ENCODE measurements at regions not wholly inside any gene's neighbourhood (a gene's known extent, or its start where the extent isn't known, plus 50 kb on each side); places are given as distances from the start of the nearest gene placed in this dataset.

DNA sequence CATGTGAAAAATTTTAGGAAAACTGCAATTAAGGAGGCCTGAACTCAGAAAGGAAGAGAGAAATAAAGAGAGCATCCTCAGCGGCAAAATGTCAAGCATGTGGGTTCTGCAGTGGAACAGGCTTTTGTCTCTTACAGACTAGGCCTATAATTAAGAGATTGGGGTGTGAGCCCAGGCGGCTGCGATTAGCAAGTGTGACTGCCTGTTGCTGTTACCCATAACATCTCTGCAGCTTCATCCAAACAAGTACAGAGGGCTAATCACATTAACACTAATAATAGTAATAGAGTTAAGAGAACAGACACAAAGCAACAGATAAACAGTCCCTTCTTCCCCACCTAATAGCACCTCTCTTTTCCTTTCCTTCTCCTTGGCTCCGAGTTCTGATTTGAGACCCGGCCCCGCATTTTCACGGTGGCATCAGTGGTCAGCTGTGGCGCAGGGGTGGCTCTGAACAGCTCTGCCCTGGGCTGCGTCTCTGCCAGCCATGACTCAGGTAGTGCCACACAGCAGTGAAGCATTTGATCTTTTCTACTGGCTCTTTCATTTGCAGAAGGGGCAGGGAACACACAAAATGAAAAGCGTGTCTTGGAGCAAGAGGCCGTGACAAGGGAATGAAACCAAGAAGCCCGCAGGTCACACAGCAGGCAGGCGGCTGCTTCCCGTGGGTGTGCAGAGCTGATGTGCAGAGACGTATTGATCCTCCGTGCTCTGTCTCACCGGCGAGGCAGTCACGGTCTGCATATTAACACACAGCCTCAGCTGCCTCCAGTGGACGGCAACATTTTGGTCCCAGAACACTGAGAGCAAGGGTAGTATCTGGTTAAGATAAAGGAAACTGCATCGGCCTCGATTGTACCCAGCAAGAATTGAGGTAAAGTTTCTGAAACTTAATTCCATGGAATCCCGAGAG is 103.1 kb downstream of the KLF6 start:
- no peaks in the 10 kb centered on the region for H3K27me3 ChIP-seq (ENCODE audit: control insufficient read depth, low read length)
- H4K20me1 ChIP-seq (ENCODE audit: control insufficient read depth, insufficient read depth, low read depth, low read length) = no peaks in the 10 kb centered on the region
- no peaks in the 10 kb centered on the region for H3K79me2 ChIP-seq (ENCODE audit: control insufficient read depth, low read length)
- no peak for TF ChIP-seq EZH2phosphoT487 (IDR thresholded peaks at IDR 0.05; ENCODE audit: borderline replicate concordance, low read length)
- no peak for TF ChIP-seq CTCF (IDR thresholded peaks at IDR 0.05; ENCODE audit: low read depth, low read length, poor library complexity, severe bottlenecking)
- H3K36me3 ChIP-seq (ENCODE audit: control insufficient read depth, low read length) = no peaks in the 10 kb centered on the region
- H3F3A ChIP-seq (ENCODE audit: control insufficient read depth, insufficient read depth) = no peaks in the 10 kb centered on the region
- H3K4me3 ChIP-seq (ENCODE audit: low read length) = no peak overlapping the region
- no peaks in the 10 kb centered on the region for H3K9me3 ChIP-seq (ENCODE audit: control insufficient read depth, insufficient read depth, low read length)
- no peaks in the 10 kb centered on the region for H3K4me1 ChIP-seq (ENCODE audit: control insufficient read depth, low read length)
- no peak overlapping the region for H3K27ac ChIP-seq (ENCODE audit: low read depth, low read length)
- no peak overlapping the region for H3K4me2 ChIP-seq (ENCODE audit: low read length)
- no peaks in the 10 kb centered on the region for H3K9me2 ChIP-seq (replicated peaks; ENCODE audit: control insufficient read depth, low read length)

GRCh38 chr10:3679950-3680629 is 104.9 kb downstream of the KLF6 start:
- Histone ChIP-seq H3K79me2 (ENCODE audit: control insufficient read depth, low read length) (no peaks in the 10 kb centered on the region), H3K9me3 (ENCODE audit: control insufficient read depth, insufficient read depth, low read length) (no peaks in the 10 kb centered on the region), H3K27me3 (ENCODE audit: control insufficient read depth, low read length) (no peaks in the 10 kb centered on the region), H3K36me3 (ENCODE audit: control insufficient read depth, low read length) (no peaks in the 10 kb centered on the region), H3K4me2 (ENCODE audit: low read length) (no peak overlapping the region), H3K4me1 (ENCODE audit: control insufficient read depth, low read length) (no peaks in the 10 kb centered on the region), H3F3A (ENCODE audit: control insufficient read depth, insufficient read depth) (no peaks in the 10 kb centered on the region), H3K4me3 (ENCODE audit: low read length) (no peak overlapping the region), H3K27ac (ENCODE audit: low read depth, low read length) (no peak overlapping the region), H4K20me1 (ENCODE audit: control insufficient read depth, insufficient read depth, low read depth, low read length) (no peaks in the 10 kb centered on the region), H3K9me2 (replicated peaks; ENCODE audit: control insufficient read depth, low read length) (no peaks in the 10 kb centered on the region)
- TF ChIP-seq EZH2phosphoT487 (IDR thresholded peaks at IDR 0.05; ENCODE audit: borderline replicate concordance, low read length) = no peak
- no peak for TF ChIP-seq CTCF (IDR thresholded peaks at IDR 0.05; ENCODE audit: low read depth, low read length, poor library complexity, severe bottlenecking)

GRCh38 chr10:3678629-3679227 is 106.3 kb downstream of the KLF6 start:
- Histone ChIP-seq H3K36me3 (ENCODE audit: control insufficient read depth, low read length) (no peaks in the 10 kb centered on the region), H3K9me2 (replicated peaks; ENCODE audit: control insufficient read depth, low read length) (no peaks in the 10 kb centered on the region), H3K27ac (ENCODE audit: low read depth, low read length) (no peak overlapping the region), H3K9me3 (ENCODE audit: control insufficient read depth, insufficient read depth, low read length) (no peaks in the 10 kb centered on the region), H3K4me3 (ENCODE audit: low read length) (no peak overlapping the region), H4K20me1 (ENCODE audit: control insufficient read depth, insufficient read depth, low read depth, low read length) (no peaks in the 10 kb centered on the region), H3K79me2 (ENCODE audit: control insufficient read depth, low read length) (no peaks in the 10 kb centered on the region), H3K4me1 (ENCODE audit: control insufficient read depth, low read length) (no peaks in the 10 kb centered on the region), H3K27me3 (ENCODE audit: control insufficient read depth, low read length) (no peaks in the 10 kb centered on the region), H3K4me2 (ENCODE audit: low read length) (no peak overlapping the region), H3F3A (ENCODE audit: control insufficient read depth, insufficient read depth) (no peaks in the 10 kb centered on the region)
- TF ChIP-seq EZH2phosphoT487 (IDR thresholded peaks at IDR 0.05; ENCODE audit: borderline replicate concordance, low read length) (no peak), CTCF (IDR thresholded peaks at IDR 0.05; ENCODE audit: low read depth, low read length, poor library complexity, severe bottlenecking) (no peak)
